ENCODE measurements at regions not wholly inside any gene's neighbourhood (a gene's known extent, or its start where the extent isn't known, plus 50 kb on each side); places are given as distances from the start of the nearest gene placed in this dataset.

- H3K4me3 ChIP-seq (ENCODE audit: low read depth in 2 of 2, low read length in 1 of 2) = no peak overlapping the region
- no peaks in the 10 kb centered on the region for H3K27me3 ChIP-seq (ENCODE audit: insufficient read depth)
- H3K9me3 ChIP-seq = no peaks in the 10 kb centered on the region
- H2AFZ ChIP-seq (ENCODE audit: low read depth) = no peak overlapping the region
- no peak for DNase-seq
- CTCF ChIA-PET = no interaction called here
- no peaks in the 10 kb centered on the region for H3K9me2 ChIP-seq
- no peaks in the 10 kb centered on the region for H3K36me3 ChIP-seq (replicated peaks in 1 of 2; ENCODE audit: control insufficient read depth in 1 of 2, insufficient read depth in 2 of 2, low read length in 1 of 2)
- H3K79me2 ChIP-seq (ENCODE audit: insufficient read depth) = no peaks in the 10 kb centered on the region
- no peak overlapping the region for H3K27ac ChIP-seq (ENCODE audit: low read depth in 2 of 2, low read length in 1 of 2)
- POLR2A ChIA-PET = no interaction called here
- TF ChIP-seq TCF12 (IDR thresholded peaks at IDR 0.05) = no peak
- TF ChIP-seq NFIC (IDR thresholded peaks at IDR 0.05; ENCODE audit: borderline replicate concordance) = no peak
- TF ChIP-seq PBX3 (IDR thresholded peaks at IDR 0.05) = no peak
- TF ChIP-seq EP300 (IDR thresholded peaks at IDR 0.05; ENCODE audit: borderline replicate concordance in 1 of 2, low read depth in 1 of 2, low read length in 1 of 2) = no peak
- TF ChIP-seq SIN3A (IDR thresholded peaks at IDR 0.05; ENCODE audit: borderline replicate concordance, low read depth, low read length) = no peak
- TF ChIP-seq USF1 (IDR thresholded peaks at IDR 0.05; ENCODE audit: borderline replicate concordance, low read depth) = no peak
- no peak for TF ChIP-seq GABPA (IDR thresholded peaks at IDR 0.05; ENCODE audit: low read depth)
- no peak for TF ChIP-seq TEAD4 (IDR thresholded peaks at IDR 0.05; ENCODE audit: borderline replicate concordance, insufficient read depth)
- H3K4me1 ChIP-seq (ENCODE audit: control insufficient read depth in 1 of 2, insufficient read depth in 2 of 2, low read depth in 1 of 2, low read length in 1 of 2) = no peaks in the 10 kb centered on the region
- no peak overlapping the region for H3K9ac ChIP-seq
- H3F3A ChIP-seq (replicated peaks; ENCODE audit: insufficient read depth) = no peaks in the 10 kb centered on the region
- no peaks in the 10 kb centered on the region for H4K20me1 ChIP-seq (ENCODE audit: insufficient read depth)
- no peak overlapping the region for H3K4me2 ChIP-seq
Observed at GRCh38 chr5:30627945-30628344, 565.5 kb upstream of the CDH6 start.

- ChIA-PET POLR2A (no interaction called here), CTCF (no interaction called here)
- Histone ChIP-seq H3K4me2 (no peak overlapping the region), H4K20me1 (ENCODE audit: insufficient read depth) (no peaks in the 10 kb centered on the region), H2AFZ (ENCODE audit: low read depth) (no peak overlapping the region), H3K4me3 (ENCODE audit: low read depth in 2 of 2, low read length in 1 of 2) (no peak overlapping the region), H3K9me2 (no peaks in the 10 kb centered on the region), H3K9ac (no peak overlapping the region), H3K36me3 (replicated peaks in 1 of 2; ENCODE audit: control insufficient read depth in 1 of 2, insufficient read depth in 2 of 2, low read length in 1 of 2) (no peaks in the 10 kb centered on the region), H3K27ac (ENCODE audit: low read depth in 2 of 2, low read length in 1 of 2) (no peak overlapping the region), H3K9me3 (no peaks in the 10 kb centered on the region), H3K4me1 (ENCODE audit: control insufficient read depth in 1 of 2, insufficient read depth in 2 of 2, low read depth in 1 of 2, low read length in 1 of 2) (no peaks in the 10 kb centered on the region), H3K27me3 (ENCODE audit: insufficient read depth) (no peaks in the 10 kb centered on the region), H3F3A (replicated peaks; ENCODE audit: insufficient read depth) (no peaks in the 10 kb centered on the region), H3K79me2 (ENCODE audit: insufficient read depth) (no peaks in the 10 kb centered on the region)
- whole genome bisulfite sequencing (ENCODE audit: low lambda C conversion rate) = 0% methylated on average over 2 of the region's 2 CpGs
- no peak for DNase-seq
- TF ChIP-seq TAF1 (IDR thresholded peaks at IDR 0.05; ENCODE audit: borderline replicate concordance, low read depth, low read length) = no peak
- no peak for TF ChIP-seq GATA2 (CRISPR knock-in tag; IDR thresholded peaks at IDR 0.05)
- no peak for TF ChIP-seq EZH2phosphoT487 (IDR thresholded peaks at IDR 0.05; ENCODE audit: borderline replicate concordance, low read depth)
- TF ChIP-seq EP300 (IDR thresholded peaks at IDR 0.05; ENCODE audit: borderline replicate concordance in 1 of 2, low read depth in 1 of 2, low read length in 1 of 2) = no peak
- TF ChIP-seq RFX5 (IDR thresholded peaks at IDR 0.05; ENCODE audit: low read length) = no peak
- TF ChIP-seq ZBTB33 (IDR thresholded peaks at IDR 0.05; ENCODE audit: borderline replicate concordance, low read depth) = no peak
- no peak for TF ChIP-seq RXRA (IDR thresholded peaks at IDR 0.05; ENCODE audit: borderline replicate concordance, low read depth)
- no peak for TF ChIP-seq RCOR1 (IDR thresholded peaks at IDR 0.05; ENCODE audit: low read length)
- no peak for TF ChIP-seq MEF2A (IDR thresholded peaks at IDR 0.05; ENCODE audit: borderline replicate concordance, low read depth)
- TF ChIP-seq FOXM1 (IDR thresholded peaks at IDR 0.05; ENCODE audit: low read depth) = no peak
- TF ChIP-seq FOXJ3 (CRISPR knock-in tag; IDR thresholded peaks at IDR 0.05) = no peak
- no peak for TF ChIP-seq RAD21 (IDR thresholded peaks at IDR 0.05; ENCODE audit: low read length)
- TF ChIP-seq IRF3 (IDR thresholded peaks at IDR 0.05; ENCODE audit: low read depth, low read length) = no peak
- no peak for TF ChIP-seq ELF1 (IDR thresholded peaks at IDR 0.05)
- no peak for TF ChIP-seq MXI1 (IDR thresholded peaks at IDR 0.05; ENCODE audit: low read depth, low read length)
- TF ChIP-seq TEAD4 (IDR thresholded peaks at IDR 0.05; ENCODE audit: borderline replicate concordance, insufficient read depth) = no peak
- TF ChIP-seq TCF12 (IDR thresholded peaks at IDR 0.05) = no peak
- TF ChIP-seq JUND (IDR thresholded peaks at IDR 0.05) = no peak
Observed at GRCh38 chr5:30626557-30626956, 566.9 kb upstream of the CDH6 start.

All from SK-N-SH (cell line).